ENCODE measurements at regions not wholly inside any gene's neighbourhood (a gene's known extent, or its start where the extent isn't known, plus 50 kb on each side); places are given as distances from the start of the nearest gene placed in this dataset.
"Not testable (repeated sequence)": the region's sequence is repeated elsewhere in the genome, so short reads cannot be mapped to it uniquely, and the experiment has no call there.

DNA sequence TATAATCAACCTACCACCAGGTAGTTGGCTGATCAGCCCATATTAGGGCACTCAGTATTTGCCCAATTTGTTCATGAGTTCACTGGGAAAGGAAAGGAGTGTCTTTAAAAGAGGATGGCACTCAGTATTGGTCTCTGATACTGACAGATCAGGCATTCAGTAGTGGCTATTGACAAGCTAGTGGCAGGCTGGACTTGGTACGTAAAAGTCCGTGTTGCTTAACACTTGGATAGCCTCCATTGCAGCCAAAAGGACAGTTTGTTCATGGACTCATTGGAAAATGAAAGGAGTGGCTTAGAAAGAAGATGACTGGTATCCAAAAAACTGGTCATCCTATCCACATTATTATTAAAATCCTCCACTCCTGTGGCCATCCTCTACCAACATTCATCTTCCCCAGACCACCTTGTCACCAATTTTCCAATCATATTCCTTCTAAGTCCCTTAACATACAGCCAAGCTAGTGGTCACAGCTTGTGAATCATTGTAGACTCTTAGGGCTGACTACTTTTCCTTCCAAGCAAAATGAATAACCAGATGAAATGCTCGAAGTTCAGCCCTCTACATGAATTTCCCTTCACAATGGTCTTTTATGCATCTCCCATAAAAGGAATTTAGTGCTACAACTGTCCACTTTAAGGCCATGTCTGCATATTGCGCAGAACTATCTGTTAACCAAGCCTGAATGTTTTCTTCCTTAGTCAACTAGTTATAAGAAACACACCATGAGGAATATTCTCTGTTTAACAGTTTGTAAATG, 78.6 kb upstream of the MAGI2 start:
- no peak for DNase-seq

- no peak for DNase-seq
Observed at GRCh38 chr7:79531116-79531515, 77.6 kb upstream of the MAGI2 start.

GRCh38 chr7:79529881-79530235, 76.4 kb upstream of the MAGI2 start:
- no peak for DNase-seq

- no peak for DNase-seq
Observed at GRCh38 chr7:79529214-79529880, 75.9 kb upstream of the MAGI2 start.

DNA sequence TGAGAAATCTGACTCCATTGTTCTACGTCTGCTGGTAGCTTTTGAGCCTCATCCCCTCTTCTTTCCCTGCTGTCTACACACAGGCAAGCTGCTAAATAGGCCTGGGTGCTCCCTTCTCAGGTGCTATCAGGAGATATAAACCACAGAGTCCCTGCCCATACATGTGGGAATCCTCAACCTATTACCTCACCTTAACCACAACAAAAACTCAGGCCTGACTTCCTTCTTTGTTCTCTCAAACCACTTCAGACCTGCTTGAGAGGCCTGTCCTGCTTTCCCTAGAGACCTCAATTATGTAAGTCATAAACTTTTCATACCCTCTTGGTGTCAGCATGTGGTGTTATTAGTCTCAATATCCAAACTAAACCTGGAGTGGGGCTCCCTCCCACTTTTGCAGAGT, 75.0 kb upstream of the MAGI2 start:
- DNase-seq, result no peak

- no peak for DNase-seq
Observed at GRCh38 chr7:79524048-79524447, 70.6 kb upstream of the MAGI2 start.

DNA sequence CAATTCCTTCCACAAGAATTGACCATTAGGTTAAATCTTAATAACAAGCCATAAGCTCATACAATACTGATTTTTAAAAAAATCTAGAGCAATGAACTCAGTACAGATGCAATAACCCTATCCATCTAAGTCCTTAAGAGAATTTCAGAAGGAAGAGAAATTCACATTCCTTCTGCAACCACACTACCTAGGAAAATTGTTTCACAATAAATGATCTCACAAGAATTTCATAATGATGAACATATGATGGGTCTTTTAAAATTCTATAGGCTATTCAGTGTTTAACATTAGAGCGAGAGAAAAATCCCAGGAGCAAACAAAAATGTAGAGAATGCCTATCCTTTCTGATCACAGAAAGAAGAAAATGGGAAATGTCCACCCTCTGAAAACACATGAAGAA, 70.0 kb upstream of the MAGI2 start:
- no peak for DNase-seq

GRCh38 chr7:79520543-79520942, 67.1 kb upstream of the MAGI2 start:
- DNase-seq, result no peak

- no peak for DNase-seq
Observed at GRCh38 chr7:79515358-79515757, 61.9 kb upstream of the MAGI2 start.

DNA sequence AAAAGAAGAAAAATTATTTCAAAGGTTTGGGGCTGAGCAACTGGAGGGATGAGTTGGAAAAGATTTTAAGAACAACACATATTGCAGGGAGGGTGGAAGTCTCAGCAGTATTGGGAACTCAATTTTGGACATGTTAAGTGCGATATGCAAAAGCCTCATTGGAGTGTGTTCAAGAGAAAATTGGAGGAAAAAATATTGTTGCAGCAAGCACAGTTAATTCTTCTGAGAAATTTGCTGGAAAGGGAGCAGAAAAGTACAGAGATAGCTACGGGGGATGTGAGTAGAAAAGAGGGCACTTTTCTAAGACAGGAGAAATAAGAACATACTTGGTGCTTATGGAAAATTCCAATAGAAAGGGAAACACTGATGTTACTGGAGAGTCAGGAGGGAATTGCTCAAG, 59.8 kb upstream of the MAGI2 start:
- no peak for DNase-seq

GRCh38 chr7:79512261-79512660, 58.8 kb upstream of the MAGI2 start:
- no peak for DNase-seq

- not testable (repeated sequence) for DNase-seq
Observed at GRCh38 chr7:79511056-79511455, 57.6 kb upstream of the MAGI2 start.

- no peak for DNase-seq
Observed at GRCh38 chr7:79507131-79507530, 53.7 kb upstream of the MAGI2 start.

DNA sequence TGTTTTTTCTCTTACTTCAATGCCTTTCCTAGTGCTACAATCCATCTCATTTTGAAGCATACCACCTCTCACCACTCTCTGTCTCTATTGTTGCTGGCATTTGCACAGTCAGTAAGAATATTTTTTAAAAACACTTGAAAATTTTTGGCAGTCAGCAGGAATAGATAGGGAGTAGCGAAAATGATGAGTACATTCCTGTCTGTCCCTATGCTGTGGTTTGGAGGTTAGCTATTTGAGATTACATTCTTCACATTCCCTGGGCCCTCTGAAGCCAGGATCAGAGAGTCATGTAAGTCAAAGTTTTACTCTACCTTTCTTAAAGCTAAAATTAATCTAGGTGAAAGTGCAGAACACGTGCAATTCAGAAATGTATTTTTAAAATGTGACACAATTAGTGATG, 53.0 kb upstream of the MAGI2 start:
- no peak for DNase-seq

GRCh38 chr7:79504607-79505389, 51.3 kb upstream of the MAGI2 start:
- DNase-seq, result no peak

All from KG1 (cell line).